DOHH2 (cell line): ENCODE measurements at regions not wholly inside any gene's neighbourhood (a gene's known extent, or its start where the extent isn't known, plus 50 kb on each side); places are given as distances from the start of the nearest gene placed in this dataset.

Experiments
- H3F3A ChIP-seq: fragments of 200-600 bp; sonication (generic), shearing (Covaris generic); 2 replicates; pipeline ENCODE4 v1.6.0; 2016; ENCODE audit warnings: antibody characterized with exemption, mild to moderate bottlenecking; ENCODE audit not compliant: control insufficient read depth, insufficient read depth
- H3K27ac ChIP-seq: fragments of 200-600 bp; sonication (generic); 2 replicates; pipeline ENCODE4 v1.5.1; 2014; ENCODE audit warnings: low read depth, mild to moderate bottlenecking, low read length, moderate library complexity
- H3K27me3 ChIP-seq: fragments of 200-600 bp; sonication (generic); 2 replicates; pipeline ENCODE4 v1.6.1; 2014; ENCODE audit warnings: mild to moderate bottlenecking, low read length, mixed read lengths; ENCODE audit not compliant: control insufficient read depth
- H3K36me3 ChIP-seq: fragments of 200-600 bp; sonication (generic); 2 replicates; pipeline ENCODE4 v1.6.1; 2014; ENCODE audit warnings: mild to moderate bottlenecking, low read length, moderate library complexity, mixed read lengths; ENCODE audit not compliant: control insufficient read depth
- H3K4me1 ChIP-seq: fragments of 200-600 bp; sonication (generic); 2 replicates; pipeline ENCODE4 v1.6.1; 2014; ENCODE audit warnings: mild to moderate bottlenecking, low read length, mixed read lengths; ENCODE audit not compliant: control insufficient read depth
- H3K4me2 ChIP-seq: fragments of 200-600 bp; sonication (generic); 2 replicates; pipeline ENCODE4 v1.6.0; 2014; ENCODE audit warnings: mild to moderate bottlenecking, low read length, moderate library complexity
- H3K4me3 ChIP-seq: fragments of 200-600 bp; sonication (generic); 2 replicates; pipeline ENCODE4 v1.5.1; 2014; ENCODE audit warnings: mild to moderate bottlenecking, low read length, mixed read lengths
- H3K79me2 ChIP-seq: fragments of 200-600 bp; sonication (generic); 2 replicates; pipeline ENCODE4 v1.6.1; 2014; ENCODE audit warnings: mild to moderate bottlenecking, low read length, mixed read lengths; ENCODE audit not compliant: control insufficient read depth
- H3K9me2 ChIP-seq: fragments of 200-600 bp; sonication (generic); replicated peaks from 2 replicates; pipeline ENCODE4 v1.6.1; 2014; ENCODE audit warnings: mild to moderate bottlenecking, low read length, mixed read lengths; ENCODE audit not compliant: control insufficient read depth
- H3K9me3 ChIP-seq: fragments of 200-600 bp; sonication (generic); 2 replicates; pipeline ENCODE4 v1.6.1; 2014; ENCODE audit warnings: antibody characterized with exemption, low read length, mixed read lengths; ENCODE audit not compliant: control insufficient read depth, insufficient read depth
- H4K20me1 ChIP-seq: fragments of 200-600 bp; sonication (generic); 2 replicates; pipeline ENCODE4 v1.6.0; 2014; ENCODE audit warnings: low read depth, mild to moderate bottlenecking, antibody characterized with exemption, low read length, moderate library complexity; ENCODE audit not compliant: control insufficient read depth, insufficient read depth
- CTCF ChIP-seq: fragments of 200-600 bp; sonication (generic); IDR thresholded peaks from one replicate; pipeline ENCODE4 v1.5.1; 2014; ENCODE audit warnings: antibody characterized with exemption, mild to moderate bottlenecking, low read depth, low read length; ENCODE audit not compliant: poor library complexity, severe bottlenecking
- EZH2phosphoT487 ChIP-seq: fragments of 200-600 bp; sonication (generic); IDR thresholded peaks from 2 replicates; pipeline ENCODE4 v1.6.1; 2017; ENCODE audit warnings: borderline replicate concordance, mild to moderate bottlenecking, antibody characterized with exemption, low read length, moderate library complexity, mixed read lengths

GRCh38 chr3:5951026-5951425 is 763.5 kb downstream of the EDEM1 start:
- Histone ChIP-seq H3K9me2 (no peaks in the 10 kb centered on the region), H3F3A (no peaks in the 10 kb centered on the region), H3K4me3 (no peak overlapping the region), H4K20me1 (no peaks in the 10 kb centered on the region), H3K4me2 (no peak overlapping the region), H3K9me3 (no peaks in the 10 kb centered on the region), H3K4me1 (no peaks in the 10 kb centered on the region), H3K36me3 (no peaks in the 10 kb centered on the region), H3K27ac (no peak overlapping the region), H3K27me3 (no peaks in the 10 kb centered on the region), H3K79me2 (no peaks in the 10 kb centered on the region)
- TF ChIP-seq CTCF (no peak), EZH2phosphoT487 (no peak)

GRCh38 chr3:5972586-5972985 is 785.1 kb downstream of the EDEM1 start:
- Histone ChIP-seq H3K4me3 (no peak overlapping the region), H3K4me2 (no peak overlapping the region), H3K79me2 (no peaks in the 10 kb centered on the region), H4K20me1 (no peaks in the 10 kb centered on the region), H3K27me3 (no peaks in the 10 kb centered on the region), H3K9me3 (no peaks in the 10 kb centered on the region), H3K36me3 (no peaks in the 10 kb centered on the region), H3K27ac (no peak overlapping the region), H3K9me2 (no peaks in the 10 kb centered on the region), H3K4me1 (no peaks in the 10 kb centered on the region), H3F3A (no peaks in the 10 kb centered on the region)
- TF ChIP-seq EZH2phosphoT487 (no peak), CTCF (no peak)

GRCh38 chr3:5974630-5975322 is 787.3 kb downstream of the EDEM1 start:
- H3K36me3 ChIP-seq: no peaks in the 10 kb centered on the region
- no peaks in the 10 kb centered on the region for H3K9me2 ChIP-seq
- no peaks in the 10 kb centered on the region for H3F3A ChIP-seq
- H4K20me1 ChIP-seq: no peaks in the 10 kb centered on the region
- no peak overlapping the region for H3K4me2 ChIP-seq
- H3K4me3 ChIP-seq: no peak overlapping the region
- no peaks in the 10 kb centered on the region for H3K79me2 ChIP-seq
- no peaks in the 10 kb centered on the region for H3K27me3 ChIP-seq
- H3K27ac ChIP-seq: no peak overlapping the region
- no peaks in the 10 kb centered on the region for H3K4me1 ChIP-seq
- no peaks in the 10 kb centered on the region for H3K9me3 ChIP-seq
- no peak for TF ChIP-seq CTCF
- TF ChIP-seq EZH2phosphoT487: no peak
